ENCODE measurements at regions not wholly inside any gene's neighbourhood (a gene's known extent, or its start where the extent isn't known, plus 50 kb on each side); places are given as distances from the start of the nearest gene placed in this dataset.

DNA sequence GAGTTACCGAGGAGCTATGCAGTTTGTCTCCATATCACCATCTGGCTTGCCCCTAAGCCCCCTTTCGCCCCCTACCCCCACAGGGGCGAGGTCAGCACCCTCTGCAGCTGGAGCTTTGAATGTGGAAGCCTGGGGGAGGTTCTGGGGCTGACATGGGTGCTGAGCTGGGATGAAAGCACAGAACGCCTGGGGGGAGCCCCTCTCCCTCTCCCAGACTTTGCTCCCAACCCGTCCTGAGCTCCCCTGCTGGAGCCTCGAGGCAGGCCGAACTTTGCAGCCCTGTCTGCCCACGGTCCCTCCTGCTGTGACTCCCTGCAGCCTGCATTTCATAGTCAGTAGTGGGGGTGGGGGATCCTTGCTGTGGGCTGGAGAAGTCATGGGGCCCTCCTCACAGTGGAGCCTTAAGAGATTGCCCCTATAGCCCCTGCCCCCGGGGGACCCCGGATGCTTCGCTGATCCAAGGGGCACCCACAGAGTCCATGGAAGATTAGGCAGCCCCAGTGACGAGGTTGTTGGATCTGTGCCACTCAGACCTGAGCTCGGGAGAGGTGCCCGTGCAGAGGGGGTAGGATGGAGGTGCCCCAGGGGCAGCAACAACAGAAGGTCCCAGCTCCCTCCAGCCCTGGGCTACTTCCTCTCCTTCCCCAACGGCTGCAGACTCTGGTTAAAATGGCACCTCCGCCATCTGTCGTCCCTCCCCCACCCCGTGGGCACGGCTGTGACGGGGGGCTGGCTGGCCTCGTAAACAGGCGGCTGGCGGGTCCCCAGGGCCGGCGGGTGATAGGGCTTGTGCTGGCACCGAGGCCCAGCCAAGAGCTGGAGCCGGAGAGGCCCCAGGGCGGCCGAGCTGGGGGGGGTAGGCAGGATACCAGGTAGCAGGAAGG lies 162.0 kb downstream of the C9orf50 start:
- peak in 4 of 5 donors; percentile 20 to 54 (median 30) for DNase-seq
- intact Hi-C loops (cut with micrococcal nuclease), result loop anchor here (1.0 kb wide), 1 partner anchor 37 kb away; no protein-coding TSS in a partner anchor
- Mint-ChIP-seq H3K4me1 (peaks cover 31 to 62% (median 46%) of the 10 kb centered on the region in 4 donors), H3K27me3 (no peaks in the 10 kb centered on the region), H3K36me3 (no peaks in the 10 kb centered on the region), H3K27ac (peak overlapping the region; percentile 89 to 98 (median 93)), H3K9me3 (no peaks in the 10 kb centered on the region), H3K4me3 (peak overlapping the region in 7 of 8 donors; percentile 68 to 84 (median 69))
- ChIA-PET CTCF (ENCODE audit: partially characterized antibody) (interaction anchor here (0.6 to 3.7 kb wide), 8 partner anchors 22 to 319 kb away, joined by 3 to 13 read pairs (median 4); partner anchors contain the start of gene IER5L), POLR2A (ENCODE audit: partially characterized antibody) (interaction anchor here (0.6 to 4.9 kb wide), 25 partner anchors 7 to 285 kb away, joined by 3 to 85 read pairs (median 7); partner anchors contain the start of genes IER5L and NTMT1)
- Histone ChIP-seq H3K4me1 (ENCODE audit: insufficient read depth, low read length) (peaks cover 56% of the 10 kb centered on the region), H3K4me3 (ENCODE audit: low read length in 2 of 2) (peak overlapping the region in 1 of 2 donors; percentile 33), H3K27me3 (ENCODE audit: insufficient read depth, low read length) (no peaks in the 10 kb centered on the region), H3K9me3 (ENCODE audit: control insufficient read depth in 1 of 2, low read length in 2 of 2) (no peaks in the 10 kb centered on the region), H3K36me3 (ENCODE audit: insufficient read depth, low read length) (no peaks in the 10 kb centered on the region), H3K27ac (ENCODE audit: low read depth, low read length) (peak overlapping the region; percentile 84)

DNA sequence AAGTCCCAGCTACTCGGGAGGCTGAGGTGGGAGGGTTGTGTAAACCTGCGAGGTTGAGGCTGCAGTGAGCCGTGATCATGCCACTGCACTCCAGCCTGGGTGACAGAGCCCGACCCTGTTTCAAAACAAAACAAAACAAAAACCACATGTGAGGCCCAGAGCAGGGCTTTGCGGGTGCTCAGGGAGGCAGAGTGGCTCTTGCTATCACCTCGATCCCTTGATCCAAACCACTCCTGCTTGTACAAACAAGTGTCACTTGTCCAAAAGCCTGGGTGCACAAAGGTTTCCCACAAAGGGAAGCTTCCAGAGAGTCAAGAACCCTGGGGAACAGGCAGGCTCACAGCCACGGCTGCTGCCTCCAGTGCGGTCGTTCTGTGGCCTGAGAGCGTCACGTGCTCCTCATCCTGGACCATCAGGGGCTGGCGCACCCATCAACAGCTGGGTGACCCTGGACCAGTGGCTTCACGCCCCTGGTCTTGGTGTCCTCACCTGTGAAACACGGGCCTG lies 162.7 kb downstream of the C9orf50 start:
- Mint-ChIP-seq H3K27ac (peak overlapping the region; percentile 89 to 98 (median 93)), H3K9me3 (no peaks in the 10 kb centered on the region), H3K27me3 (no peaks in the 10 kb centered on the region), H3K4me1 (peaks cover 31 to 62% (median 46%) of the 10 kb centered on the region in 4 donors), H3K36me3 (no peaks in the 10 kb centered on the region), H3K4me3 (peak overlapping the region in 7 of 8 donors; percentile 68 to 84 (median 69))
- POLR2A ChIA-PET (ENCODE audit: partially characterized antibody), result interaction anchor here (0.6 to 4.9 kb wide), 22 partner anchors 10 to 284 kb away, joined by 3 to 85 read pairs (median 7); partner anchors contain the start of gene IER5L
- Histone ChIP-seq H3K9me3 (ENCODE audit: control insufficient read depth in 1 of 2, low read length in 2 of 2) (no peaks in the 10 kb centered on the region), H3K4me1 (ENCODE audit: insufficient read depth, low read length) (peaks cover 56% of the 10 kb centered on the region), H3K27me3 (ENCODE audit: insufficient read depth, low read length) (no peaks in the 10 kb centered on the region), H3K4me3 (ENCODE audit: low read length in 2 of 2) (peak overlapping the region in 1 of 2 donors; percentile 33), H3K27ac (ENCODE audit: low read depth, low read length) (peak overlapping the region; percentile 84), H3K36me3 (ENCODE audit: insufficient read depth, low read length) (no peaks in the 10 kb centered on the region)
- DNase-seq, result peak; percentile 76 to 83 (median 77)
- intact Hi-C loops (cut with micrococcal nuclease), result loop anchor here (1.0 kb wide), 1 partner anchor 38 kb away; no protein-coding TSS in a partner anchor
- CTCF ChIA-PET (ENCODE audit: partially characterized antibody), result interaction anchor here (0.6 to 3.7 kb wide), 7 partner anchors 21 to 319 kb away, joined by 3 to 13 read pairs (median 4); partner anchors contain the start of gene IER5L

DNA sequence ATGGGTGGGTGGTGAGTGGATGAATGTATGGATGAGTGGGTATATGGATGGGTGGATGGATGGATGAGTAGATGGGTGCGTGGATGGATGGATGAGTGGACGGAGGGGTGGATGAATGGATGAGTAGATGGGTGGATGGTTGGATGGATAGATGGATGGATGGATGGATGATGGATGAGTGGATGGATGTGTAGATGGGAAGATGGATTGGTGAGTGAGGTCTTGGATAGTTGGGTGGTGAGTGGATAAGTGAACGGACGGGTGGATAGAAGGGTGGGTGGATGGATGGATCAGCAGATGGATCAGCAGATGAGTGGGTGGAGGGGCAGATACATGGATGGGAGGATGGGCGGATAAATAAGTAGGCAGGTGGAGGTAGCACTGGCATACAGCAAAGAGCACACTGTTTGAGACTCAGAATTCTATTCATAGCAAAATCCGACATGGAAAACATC lies 163.5 kb downstream of the C9orf50 start:
- H3K4me1 ChIP-seq (ENCODE audit: insufficient read depth, low read length), result peaks cover 56% of the 10 kb centered on the region
- H3K4me1 Mint-ChIP-seq, result peaks cover 31 to 68% (median 48%) of the 10 kb centered on the region in 4 donors

DNA sequence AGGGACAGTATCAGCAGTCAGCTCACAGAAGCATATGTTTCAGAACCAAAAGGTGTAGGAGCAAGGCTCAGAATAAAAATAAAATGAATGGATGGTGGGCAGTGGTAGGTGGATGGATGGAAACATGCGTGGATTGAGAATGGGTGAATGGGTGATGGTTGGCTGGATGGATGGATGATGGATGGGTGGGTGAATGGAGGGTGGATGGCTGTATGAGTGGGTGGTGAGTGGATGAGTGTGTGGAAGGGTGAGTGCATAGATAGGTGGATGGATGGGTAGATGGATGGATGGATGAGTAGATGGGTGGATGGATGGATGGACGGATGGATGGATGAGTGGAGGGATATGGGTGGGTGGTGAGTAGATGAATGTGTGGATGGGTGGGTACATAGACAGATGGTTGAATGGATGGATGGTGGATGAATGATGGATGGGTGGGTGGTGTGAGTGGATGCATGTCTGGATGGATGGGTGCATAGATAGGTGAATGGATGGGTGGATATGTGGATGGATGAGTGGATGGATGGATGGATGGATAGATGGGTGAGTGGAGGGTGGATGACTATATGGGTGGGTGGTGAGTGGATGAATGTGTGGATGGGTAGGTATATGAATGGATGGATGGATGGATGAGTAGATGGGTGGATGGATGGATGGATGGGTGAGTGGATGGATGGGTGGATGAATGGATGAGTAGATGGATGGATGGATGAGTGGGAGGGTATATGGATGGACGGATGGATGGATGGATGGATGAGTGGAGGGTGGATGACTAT lies 164.2 kb downstream of the C9orf50 start:
- intact Hi-C loops (cut with micrococcal nuclease), result no loop called here
- CTCF ChIA-PET (ENCODE audit: partially characterized antibody), result no interaction called here
- POLR2A ChIA-PET (ENCODE audit: partially characterized antibody), result no interaction called here

More for the DNA sequence above, 163.5 kb downstream of the C9orf50 start:
- intact Hi-C loops (cut with micrococcal nuclease), result no loop called here
- no peaks in the 10 kb centered on the region for H3K27me3 ChIP-seq (ENCODE audit: insufficient read depth, low read length)
- no peaks in the 10 kb centered on the region for H3K36me3 Mint-ChIP-seq
- H3K27ac ChIP-seq (ENCODE audit: low read depth, low read length), result peak overlapping the region; percentile 84
- no peaks in the 10 kb centered on the region for H3K9me3 Mint-ChIP-seq
- H3K4me3 ChIP-seq (ENCODE audit: low read length in 2 of 2), result no peak overlapping the region
- no peaks in the 10 kb centered on the region for H3K9me3 ChIP-seq (ENCODE audit: control insufficient read depth in 1 of 2, low read length in 2 of 2)
- peak overlapping the region in 3 of 8 donors; percentile 48 to 79 (median 69) for H3K4me3 Mint-ChIP-seq
- ChIA-PET POLR2A (ENCODE audit: partially characterized antibody) (interaction anchor here (1.0 to 4.9 kb wide), 9 partner anchors 9 to 280 kb away, joined by 5 to 85 read pairs (median 35); partner anchors contain the start of gene IER5L), CTCF (ENCODE audit: partially characterized antibody) (interaction anchor here (1.7 to 3.7 kb wide), 2 partner anchors 20 to 283 kb away, joined by 8 to 13 read pairs; no protein-coding TSS in a partner anchor)
- H3K27me3 Mint-ChIP-seq, result no peaks in the 10 kb centered on the region
- no peaks in the 10 kb centered on the region for H3K36me3 ChIP-seq (ENCODE audit: insufficient read depth, low read length)
- no peak for DNase-seq
- H3K27ac Mint-ChIP-seq, result peak overlapping the region in 5 of 7 donors; percentile 71 to 98 (median 94)

DNA sequence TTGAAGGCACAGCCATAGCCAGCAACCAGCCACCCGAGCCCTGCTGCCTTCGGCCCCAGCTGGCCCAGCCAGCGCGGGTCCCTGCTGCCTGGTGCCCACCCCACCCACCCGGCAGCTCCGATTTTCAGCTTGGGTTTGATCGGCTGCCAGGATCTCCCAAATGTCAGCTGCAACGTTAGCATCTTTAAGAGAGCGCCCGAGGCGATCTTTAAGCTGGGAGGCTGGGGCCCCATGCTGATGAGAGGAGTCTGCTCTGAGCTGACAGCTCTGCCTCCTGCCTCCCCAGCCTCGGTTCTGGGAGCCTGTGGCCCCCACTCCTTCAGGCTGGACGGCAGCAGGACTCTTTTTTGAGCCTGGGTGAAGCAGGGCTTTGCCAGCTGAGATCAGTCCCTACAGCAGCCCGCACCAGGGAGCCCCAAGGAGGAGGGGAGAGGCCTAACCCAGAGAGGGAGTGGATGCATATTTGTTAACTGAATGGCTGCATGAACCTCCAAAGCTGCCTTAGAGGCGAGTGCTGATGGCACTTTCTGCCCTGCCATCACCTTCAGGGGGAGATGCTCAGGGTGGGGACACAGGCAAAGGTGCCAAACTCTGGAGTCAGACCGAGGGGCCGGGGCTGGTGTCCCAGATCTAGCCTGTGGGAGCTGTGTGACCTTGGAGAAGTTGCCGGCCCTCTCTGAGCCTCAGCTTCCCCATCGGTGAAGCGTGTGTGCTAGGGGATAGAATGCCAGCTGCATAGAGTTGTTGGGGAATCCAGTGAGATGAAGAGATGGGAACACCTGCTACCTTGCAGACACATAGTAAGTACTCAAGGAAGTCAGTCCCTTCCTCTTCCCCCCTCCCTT lies 165.5 kb downstream of the C9orf50 start:
- Histone ChIP-seq H3K9me3 (ENCODE audit: control insufficient read depth in 1 of 2, low read length in 2 of 2) (no peaks in the 10 kb centered on the region), H3K27me3 (ENCODE audit: insufficient read depth, low read length) (no peaks in the 10 kb centered on the region), H3K27ac (ENCODE audit: low read depth, low read length) (no peak overlapping the region), H3K36me3 (ENCODE audit: insufficient read depth, low read length) (no peaks in the 10 kb centered on the region), H3K4me1 (ENCODE audit: insufficient read depth, low read length) (peaks cover 47% of the 10 kb centered on the region), H3K4me3 (ENCODE audit: low read length in 2 of 2) (no peak overlapping the region)
- Mint-ChIP-seq H3K27ac (peak overlapping the region in 3 of 7 donors; percentile 30 to 94 (median 94)), H3K36me3 (no peaks in the 10 kb centered on the region), H3K9me3 (no peaks in the 10 kb centered on the region), H3K4me1 (peaks cover 32 to 60% (median 47%) of the 10 kb centered on the region in 4 donors), H3K27me3 (no peaks in the 10 kb centered on the region), H3K4me3 (no peak overlapping the region)
- intact Hi-C loops (cut with micrococcal nuclease), result no loop called here
- DNase-seq, result no peak
- ChIA-PET CTCF (ENCODE audit: partially characterized antibody) (no interaction called here), POLR2A (ENCODE audit: partially characterized antibody) (interaction anchor here (0.6 to 1.7 kb wide), 3 partner anchors 18 to 43 kb away, joined by 3 to 4 read pairs (median 4); no protein-coding TSS in a partner anchor)

More for the DNA sequence above, 164.2 kb downstream of the C9orf50 start:
- peaks cover 56% of the 10 kb centered on the region for H3K4me1 ChIP-seq (ENCODE audit: insufficient read depth, low read length)
- H3K9me3 Mint-ChIP-seq, result no peaks in the 10 kb centered on the region
- H3K27me3 Mint-ChIP-seq, result no peaks in the 10 kb centered on the region
- H3K27me3 ChIP-seq (ENCODE audit: insufficient read depth, low read length), result no peaks in the 10 kb centered on the region
- H3K27ac Mint-ChIP-seq, result peak overlapping the region; percentile 18 to 98 (median 91)
- no peak for DNase-seq
- H3K27ac ChIP-seq (ENCODE audit: low read depth, low read length), result no peak overlapping the region
- peaks cover 32 to 69% (median 50%) of the 10 kb centered on the region in 4 donors for H3K4me1 Mint-ChIP-seq
- no peak overlapping the region for H3K4me3 ChIP-seq (ENCODE audit: low read length in 2 of 2)
- no peaks in the 10 kb centered on the region for H3K36me3 Mint-ChIP-seq
- no peaks in the 10 kb centered on the region for H3K36me3 ChIP-seq (ENCODE audit: insufficient read depth, low read length)
- H3K4me3 Mint-ChIP-seq, result peak overlapping the region in 2 of 8 donors; percentile 18
- H3K9me3 ChIP-seq (ENCODE audit: control insufficient read depth in 1 of 2, low read length in 2 of 2), result no peaks in the 10 kb centered on the region

DNA sequence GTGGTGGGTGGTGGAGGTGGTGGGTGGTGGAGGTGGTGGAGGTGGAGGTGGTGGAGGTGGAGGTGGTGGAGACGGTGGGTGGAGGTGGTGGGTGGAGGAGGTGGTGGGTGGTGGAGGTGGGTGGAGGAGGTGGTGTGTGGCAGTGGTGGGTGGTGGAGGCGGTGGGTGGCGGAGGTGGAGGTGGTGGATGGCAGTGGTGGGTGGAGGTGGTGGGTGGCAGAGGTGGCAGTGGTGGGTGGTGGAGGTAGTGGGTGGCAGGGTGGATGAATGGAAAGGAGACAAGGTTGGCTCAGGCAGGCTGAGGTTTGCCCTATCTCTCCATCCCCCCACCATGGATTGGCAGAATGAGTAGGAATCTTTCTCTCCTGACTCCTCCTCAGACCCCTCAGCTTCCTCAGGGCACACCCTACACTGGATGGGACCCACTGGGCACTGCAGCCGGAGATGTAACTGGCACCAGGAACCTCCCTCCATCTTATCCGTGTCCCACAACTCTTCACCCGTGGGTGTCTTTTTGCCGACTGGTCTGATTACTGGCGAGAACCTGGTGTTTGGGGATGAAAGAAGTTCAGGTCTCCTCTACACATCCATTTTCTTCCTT lies 166.3 kb downstream of the C9orf50 start:
- no peaks in the 10 kb centered on the region for H3K9me3 Mint-ChIP-seq
- peak overlapping the region in 2 of 7 donors; percentile 46 to 76 for H3K27ac Mint-ChIP-seq
- ChIA-PET POLR2A (ENCODE audit: partially characterized antibody) (interaction anchor here (1.7 kb wide), 1 partner anchor 42 kb away, joined by 4 read pairs; no protein-coding TSS in a partner anchor), CTCF (ENCODE audit: partially characterized antibody) (no interaction called here)
- peak overlapping the region in 1 of 8 donors; percentile 35 for H3K4me3 Mint-ChIP-seq
- no peaks in the 10 kb centered on the region for H3K27me3 ChIP-seq (ENCODE audit: insufficient read depth, low read length)
- no peaks in the 10 kb centered on the region for H3K36me3 Mint-ChIP-seq
- no peaks in the 10 kb centered on the region for H3K9me3 ChIP-seq (ENCODE audit: control insufficient read depth in 1 of 2, low read length in 2 of 2)
- no peak overlapping the region for H3K4me3 ChIP-seq (ENCODE audit: low read length in 2 of 2)
- no peak for DNase-seq
- intact Hi-C loops (cut with micrococcal nuclease), result no loop called here
- no peaks in the 10 kb centered on the region for H3K27me3 Mint-ChIP-seq
- H3K36me3 ChIP-seq (ENCODE audit: insufficient read depth, low read length), result no peaks in the 10 kb centered on the region
- H3K4me1 Mint-ChIP-seq, result peaks cover 32 to 56% (median 45%) of the 10 kb centered on the region in 4 donors
- peaks cover 40% of the 10 kb centered on the region for H3K4me1 ChIP-seq (ENCODE audit: insufficient read depth, low read length)
- no peak overlapping the region for H3K27ac ChIP-seq (ENCODE audit: low read depth, low read length)

Data from CD4-positive, alpha-beta memory T cell (primary cell).